ENCODE measurements at regions not wholly inside any gene's neighbourhood (a gene's known extent, or its start where the extent isn't known, plus 50 kb on each side); places are given as distances from the start of the nearest gene placed in this dataset.

DNA sequence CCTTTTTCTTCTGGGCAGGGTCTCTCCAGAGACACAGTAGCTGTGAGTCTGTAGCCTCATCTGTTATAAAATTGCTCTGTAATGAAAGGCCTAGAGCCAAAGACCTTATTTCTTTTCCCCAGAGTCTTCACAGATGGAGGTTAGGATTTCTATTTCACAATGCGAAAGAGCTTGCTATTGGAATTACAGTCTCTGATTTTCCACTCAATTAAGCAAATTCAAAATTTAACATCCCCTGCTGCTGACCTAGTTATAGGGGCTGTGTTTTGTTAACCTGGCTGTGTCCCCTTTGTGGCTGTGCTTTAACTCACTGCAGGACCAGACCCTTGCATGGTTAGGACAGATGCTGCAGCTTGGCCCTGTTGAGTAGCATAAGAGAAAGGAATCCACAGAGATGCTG is 190.3 kb upstream of the NMUR2 start (continued):
- TF ChIP-seq, protein P1, sequence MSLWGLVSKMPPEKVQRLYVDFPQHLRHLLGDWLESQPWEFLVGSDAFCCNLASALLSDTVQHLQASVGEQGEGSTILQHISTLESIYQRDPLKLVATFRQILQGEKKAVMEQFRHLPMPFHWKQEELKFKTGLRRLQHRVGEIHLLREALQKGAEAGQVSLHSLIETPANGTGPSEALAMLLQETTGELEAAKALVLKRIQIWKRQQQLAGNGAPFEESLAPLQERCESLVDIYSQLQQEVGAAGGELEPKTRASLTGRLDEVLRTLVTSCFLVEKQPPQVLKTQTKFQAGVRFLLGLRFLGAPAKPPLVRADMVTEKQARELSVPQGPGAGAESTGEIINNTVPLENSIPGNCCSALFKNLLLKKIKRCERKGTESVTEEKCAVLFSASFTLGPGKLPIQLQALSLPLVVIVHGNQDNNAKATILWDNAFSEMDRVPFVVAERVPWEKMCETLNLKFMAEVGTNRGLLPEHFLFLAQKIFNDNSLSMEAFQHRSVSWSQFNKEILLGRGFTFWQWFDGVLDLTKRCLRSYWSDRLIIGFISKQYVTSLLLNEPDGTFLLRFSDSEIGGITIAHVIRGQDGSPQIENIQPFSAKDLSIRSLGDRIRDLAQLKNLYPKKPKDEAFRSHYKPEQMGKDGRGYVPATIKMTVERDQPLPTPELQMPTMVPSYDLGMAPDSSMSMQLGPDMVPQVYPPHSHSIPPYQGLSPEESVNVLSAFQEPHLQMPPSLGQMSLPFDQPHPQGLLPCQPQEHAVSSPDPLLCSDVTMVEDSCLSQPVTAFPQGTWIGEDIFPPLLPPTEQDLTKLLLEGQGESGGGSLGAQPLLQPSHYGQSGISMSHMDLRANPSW (CRISPR knock-in tag; IDR thresholded peaks at IDR 0.05; ENCODE audit: borderline replicate concordance) = no peak
- TF ChIP-seq, protein P2, sequence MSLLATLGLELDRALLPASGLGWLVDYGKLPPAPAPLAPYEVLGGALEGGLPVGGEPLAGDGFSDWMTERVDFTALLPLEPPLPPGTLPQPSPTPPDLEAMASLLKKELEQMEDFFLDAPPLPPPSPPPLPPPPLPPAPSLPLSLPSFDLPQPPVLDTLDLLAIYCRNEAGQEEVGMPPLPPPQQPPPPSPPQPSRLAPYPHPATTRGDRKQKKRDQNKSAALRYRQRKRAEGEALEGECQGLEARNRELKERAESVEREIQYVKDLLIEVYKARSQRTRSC (CRISPR knock-in tag; IDR thresholded peaks at IDR 0.05; ENCODE audit: low read depth) = no peak
- TF ChIP-seq, protein P3, sequence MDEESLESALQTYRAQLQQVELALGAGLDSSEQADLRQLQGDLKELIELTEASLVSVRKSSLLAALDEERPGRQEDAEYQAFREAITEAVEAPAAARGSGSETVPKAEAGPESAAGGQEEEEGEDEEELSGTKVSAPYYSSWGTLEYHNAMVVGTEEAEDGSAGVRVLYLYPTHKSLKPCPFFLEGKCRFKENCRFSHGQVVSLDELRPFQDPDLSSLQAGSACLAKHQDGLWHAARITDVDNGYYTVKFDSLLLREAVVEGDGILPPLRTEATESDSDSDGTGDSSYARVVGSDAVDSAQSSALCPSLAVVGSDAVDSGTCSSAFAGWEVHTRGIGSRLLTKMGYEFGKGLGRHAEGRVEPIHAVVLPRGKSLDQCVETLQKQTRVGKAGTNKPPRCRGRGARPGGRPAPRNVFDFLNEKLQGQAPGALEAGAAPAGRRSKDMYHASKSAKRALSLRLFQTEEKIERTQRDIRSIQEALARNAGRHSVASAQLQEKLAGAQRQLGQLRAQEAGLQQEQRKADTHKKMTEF (CRISPR knock-in tag; IDR thresholded peaks at IDR 0.05) = no peak
- TF ChIP-seq ZC3H13 (CRISPR knock-in tag; IDR thresholded peaks at IDR 0.05) (no peak), CHCHD3 (CRISPR knock-in tag; IDR thresholded peaks at IDR 0.05) (no peak), ZNF557 (CRISPR knock-in tag; IDR thresholded peaks at IDR 0.05) (no peak), KLF13 (CRISPR knock-in tag; IDR thresholded peaks at IDR 0.05) (no peak), TAF1 (CRISPR knock-in tag; IDR thresholded peaks at IDR 0.05) (no peak), HDAC2 (CRISPR knock-in tag; IDR thresholded peaks at IDR 0.05) (no peak)
- TF ChIP-seq, protein P4, sequence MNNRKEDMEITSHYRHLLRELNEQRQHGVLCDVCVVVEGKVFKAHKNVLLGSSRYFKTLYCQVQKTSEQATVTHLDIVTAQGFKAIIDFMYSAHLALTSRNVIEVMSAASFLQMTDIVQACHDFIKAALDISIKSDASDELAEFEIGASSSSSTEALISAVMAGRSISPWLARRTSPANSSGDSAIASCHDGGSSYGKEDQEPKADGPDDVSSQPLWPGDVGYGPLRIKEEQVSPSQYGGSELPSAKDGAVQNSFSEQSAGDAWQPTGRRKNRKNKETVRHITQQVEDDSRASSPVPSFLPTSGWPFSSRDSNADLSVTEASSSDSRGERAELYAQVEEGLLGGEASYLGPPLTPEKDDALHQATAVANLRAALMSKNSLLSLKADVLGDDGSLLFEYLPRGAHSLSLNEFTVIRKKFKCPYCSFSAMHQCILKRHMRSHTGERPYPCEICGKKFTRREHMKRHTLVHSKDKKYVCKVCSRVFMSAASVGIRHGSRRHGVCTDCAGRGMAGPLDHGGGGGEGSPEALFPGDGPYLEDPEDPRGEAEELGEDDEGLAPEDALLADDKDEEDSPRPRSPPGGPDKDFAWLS (CRISPR knock-in tag; IDR thresholded peaks at IDR 0.05; ENCODE audit: borderline replicate concordance) = no peak
- TF ChIP-seq, protein P5, sequence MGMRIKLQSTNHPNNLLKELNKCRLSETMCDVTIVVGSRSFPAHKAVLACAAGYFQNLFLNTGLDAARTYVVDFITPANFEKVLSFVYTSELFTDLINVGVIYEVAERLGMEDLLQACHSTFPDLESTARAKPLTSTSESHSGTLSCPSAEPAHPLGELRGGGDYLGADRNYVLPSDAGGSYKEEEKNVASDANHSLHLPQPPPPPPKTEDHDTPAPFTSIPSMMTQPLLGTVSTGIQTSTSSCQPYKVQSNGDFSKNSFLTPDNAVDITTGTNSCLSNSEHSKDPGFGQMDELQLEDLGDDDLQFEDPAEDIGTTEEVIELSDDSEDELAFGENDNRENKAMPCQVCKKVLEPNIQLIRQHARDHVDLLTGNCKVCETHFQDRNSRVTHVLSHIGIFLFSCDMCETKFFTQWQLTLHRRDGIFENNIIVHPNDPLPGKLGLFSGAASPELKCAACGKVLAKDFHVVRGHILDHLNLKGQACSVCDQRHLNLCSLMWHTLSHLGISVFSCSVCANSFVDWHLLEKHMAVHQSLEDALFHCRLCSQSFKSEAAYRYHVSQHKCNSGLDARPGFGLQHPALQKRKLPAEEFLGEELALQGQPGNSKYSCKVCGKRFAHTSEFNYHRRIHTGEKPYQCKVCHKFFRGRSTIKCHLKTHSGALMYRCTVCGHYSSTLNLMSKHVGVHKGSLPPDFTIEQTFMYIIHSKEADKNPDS (CRISPR knock-in tag; IDR thresholded peaks at IDR 0.05) = no peak
